Neutrophil (primary cell): ENCODE measurements at regions not wholly inside any gene's neighbourhood (a gene's known extent, or its start where the extent isn't known, plus 50 kb on each side); places are given as distances from the start of the nearest gene placed in this dataset.

Source experiments
- H3K27ac ChIP-seq: fragments of 200-600 bp; sonication (generic); 2 replicates; pipeline ENCODE4 v1.5.1; 2016; ENCODE audit warnings: mild to moderate bottlenecking, moderate library complexity
- H3K27me3 ChIP-seq: fragments of 200-600 bp; sonication (generic); 2 replicates; pipeline ENCODE4 v1.6.0; 2016; ENCODE audit warnings: mild to moderate bottlenecking
- H3K36me3 ChIP-seq: fragments of 200-600 bp; sonication (generic); 2 replicates; pipeline ENCODE4 v1.5.1; 2017
- H3K4me1 ChIP-seq, 2 experiments: fragments of 200-600 bp in 1 of 2; sonication (generic) in 1 of 2; 1 replicate in 1 of 2; 2 replicates in 1 of 2; pipeline versions ENCODE4 v1.5.1 to v1.6.1; 2013 to 2016; ENCODE audit warnings: low read depth in 1 of 2, low read length in 1 of 2, mild to moderate bottlenecking in 1 of 2, moderate library complexity in 1 of 2; ENCODE audit not compliant: control insufficient read depth in 1 of 2, insufficient read depth in 1 of 2
- H3K4me3 ChIP-seq, 2 experiments: fragments of 200-600 bp in 1 of 2; sonication (generic) in 1 of 2; 1 replicate in 1 of 2; 2 replicates in 1 of 2; pipeline ENCODE4 v1.5.1; 2013 to 2016; ENCODE audit warnings: low read depth in 1 of 2, low read length in 1 of 2, mild to moderate bottlenecking in 1 of 2, moderate library complexity in 1 of 2
- H3K9me3 ChIP-seq: fragments of 200-600 bp; sonication (generic); 2 replicates; pipeline ENCODE4 v1.5.1; 2016
- TF ChIP-seq, protein P1 (sequence below): fragments of 200-600 bp; sonication (generic); IDR thresholded peaks from 2 replicates; pipeline ENCODE4 v1.5.1; 2016; ENCODE audit warnings: antibody characterized with exemption

DNA sequence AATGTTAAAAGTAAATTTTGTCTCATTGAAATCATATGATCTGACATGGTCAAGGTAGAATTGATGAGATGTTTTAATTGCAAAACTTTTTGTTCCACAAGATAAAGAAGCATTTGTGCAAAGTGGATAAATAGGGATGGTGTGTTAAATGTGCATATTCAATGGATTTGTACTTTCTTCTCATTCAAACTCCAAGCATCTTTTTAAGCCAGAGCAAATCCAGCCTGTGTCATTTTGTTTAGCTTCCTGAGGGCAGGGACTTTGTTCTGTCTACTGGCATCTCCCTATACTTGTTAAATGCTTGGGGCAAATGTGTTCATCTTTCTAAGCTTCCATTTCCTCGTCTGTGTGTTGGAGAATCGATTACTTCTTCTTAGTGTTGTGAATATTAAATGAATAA lies 200.3 kb downstream of the SLIT2 start:
- TF ChIP-seq, protein P1, sequence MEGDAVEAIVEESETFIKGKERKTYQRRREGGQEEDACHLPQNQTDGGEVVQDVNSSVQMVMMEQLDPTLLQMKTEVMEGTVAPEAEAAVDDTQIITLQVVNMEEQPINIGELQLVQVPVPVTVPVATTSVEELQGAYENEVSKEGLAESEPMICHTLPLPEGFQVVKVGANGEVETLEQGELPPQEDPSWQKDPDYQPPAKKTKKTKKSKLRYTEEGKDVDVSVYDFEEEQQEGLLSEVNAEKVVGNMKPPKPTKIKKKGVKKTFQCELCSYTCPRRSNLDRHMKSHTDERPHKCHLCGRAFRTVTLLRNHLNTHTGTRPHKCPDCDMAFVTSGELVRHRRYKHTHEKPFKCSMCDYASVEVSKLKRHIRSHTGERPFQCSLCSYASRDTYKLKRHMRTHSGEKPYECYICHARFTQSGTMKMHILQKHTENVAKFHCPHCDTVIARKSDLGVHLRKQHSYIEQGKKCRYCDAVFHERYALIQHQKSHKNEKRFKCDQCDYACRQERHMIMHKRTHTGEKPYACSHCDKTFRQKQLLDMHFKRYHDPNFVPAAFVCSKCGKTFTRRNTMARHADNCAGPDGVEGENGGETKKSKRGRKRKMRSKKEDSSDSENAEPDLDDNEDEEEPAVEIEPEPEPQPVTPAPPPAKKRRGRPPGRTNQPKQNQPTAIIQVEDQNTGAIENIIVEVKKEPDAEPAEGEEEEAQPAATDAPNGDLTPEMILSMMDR: no peak
- no peaks in the 10 kb centered on the region for H3K36me3 ChIP-seq
- H3K9me3 ChIP-seq: no peaks in the 10 kb centered on the region
- H3K4me3 ChIP-seq: no peak overlapping the region
- H3K27me3 ChIP-seq: no peaks in the 10 kb centered on the region
- no peaks in the 10 kb centered on the region for H3K4me1 ChIP-seq
- no peak overlapping the region for H3K27ac ChIP-seq

DNA sequence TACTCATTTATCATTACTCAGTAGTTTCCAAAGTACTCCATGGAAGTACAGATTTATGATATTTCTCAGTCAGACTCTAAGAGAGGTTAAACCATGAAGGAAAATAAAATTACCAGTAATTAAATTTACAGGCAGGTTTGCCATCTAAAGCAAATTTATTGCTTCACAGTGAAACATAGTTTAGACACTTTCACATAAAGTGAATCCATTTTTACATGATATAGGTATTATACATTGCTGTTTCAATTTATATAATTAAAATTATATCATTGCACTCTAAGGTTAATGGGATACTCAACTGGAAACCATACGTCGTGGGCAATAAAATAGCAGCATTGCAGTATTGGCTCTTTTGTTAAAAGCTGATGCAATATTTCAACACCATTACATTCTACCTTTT lies 202.8 kb downstream of the SLIT2 start:
- H3K4me1 ChIP-seq: no peaks in the 10 kb centered on the region
- H3K27me3 ChIP-seq: no peaks in the 10 kb centered on the region
- no peak overlapping the region for H3K27ac ChIP-seq
- TF ChIP-seq, protein P1: no peak
- H3K36me3 ChIP-seq: no peaks in the 10 kb centered on the region
- H3K4me3 ChIP-seq: no peak overlapping the region
- H3K9me3 ChIP-seq: no peaks in the 10 kb centered on the region

- TF ChIP-seq, protein P1: no peak
- no peak overlapping the region for H3K27ac ChIP-seq
- no peak overlapping the region for H3K4me3 ChIP-seq
- no peaks in the 10 kb centered on the region for H3K36me3 ChIP-seq
- H3K9me3 ChIP-seq: no peaks in the 10 kb centered on the region
- H3K4me1 ChIP-seq: no peaks in the 10 kb centered on the region
- no peaks in the 10 kb centered on the region for H3K27me3 ChIP-seq
These were observed 204.7 kb downstream of the SLIT2 start for GRCh38 chr4:20456407-20456806.

DNA sequence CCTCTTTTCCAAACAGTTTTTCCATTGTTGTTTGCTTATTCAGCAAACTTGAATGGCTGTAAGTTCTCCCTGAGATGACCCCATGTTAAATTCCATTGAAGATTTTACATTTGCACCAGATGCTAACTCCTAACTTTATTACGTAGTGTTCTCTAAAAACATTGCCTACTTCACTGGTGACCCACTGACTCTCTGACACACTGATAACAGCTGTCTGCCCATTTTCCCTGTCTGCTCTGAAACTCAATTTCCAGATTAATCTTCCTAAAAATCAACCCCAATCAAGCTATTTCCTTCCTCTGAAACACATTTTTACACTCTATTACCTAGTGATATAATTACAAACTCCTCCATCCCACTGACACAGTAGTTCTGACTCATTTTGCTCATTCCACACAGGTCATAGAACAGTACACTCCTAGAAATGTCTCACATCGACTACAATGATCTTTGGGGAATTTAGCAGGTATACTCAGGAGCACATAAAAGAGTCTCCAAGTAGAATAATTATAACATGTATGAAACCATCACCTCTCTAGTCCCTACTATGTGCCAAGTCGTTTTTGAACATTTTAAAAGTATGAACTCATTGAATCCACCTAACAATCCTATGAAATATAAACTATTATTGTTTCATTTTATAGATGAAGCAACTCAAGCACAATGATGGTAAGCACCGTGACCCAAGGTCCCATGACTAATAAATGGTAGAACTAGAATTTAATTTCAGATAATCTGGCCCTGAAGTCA lies 210.9 kb downstream of the SLIT2 start:
- Histone ChIP-seq H3K4me1 (no peaks in the 10 kb centered on the region), H3K27ac (no peak overlapping the region), H3K4me3 (no peak overlapping the region), H3K27me3 (no peaks in the 10 kb centered on the region), H3K9me3 (no peaks in the 10 kb centered on the region), H3K36me3 (no peaks in the 10 kb centered on the region)
- TF ChIP-seq, protein P1: no peak

GRCh38 chr4:20463176-20463430 lies 211.4 kb downstream of the SLIT2 start:
- TF ChIP-seq, protein P1: no peak
- Histone ChIP-seq H3K36me3 (no peaks in the 10 kb centered on the region), H3K27ac (no peak overlapping the region), H3K9me3 (no peaks in the 10 kb centered on the region), H3K4me1 (no peaks in the 10 kb centered on the region), H3K4me3 (no peak overlapping the region), H3K27me3 (no peaks in the 10 kb centered on the region)

DNA sequence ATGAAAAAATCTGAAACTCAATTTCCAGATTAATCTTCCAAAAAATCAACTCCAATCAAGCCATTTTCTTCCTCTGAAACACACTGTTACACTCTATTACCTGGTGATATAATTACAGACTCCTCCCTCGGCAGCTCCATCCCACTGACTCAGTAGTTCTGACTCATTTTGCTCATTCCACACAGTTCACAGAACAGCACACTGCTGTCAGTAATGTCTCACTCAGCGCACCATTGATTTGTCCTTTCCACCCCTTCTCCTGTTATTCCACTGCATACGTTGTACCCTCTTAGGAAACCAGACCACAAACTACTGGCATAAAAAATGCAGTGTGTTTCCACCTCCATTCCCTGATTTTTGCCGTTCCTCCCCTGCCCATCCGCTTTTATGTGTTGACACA lies 212.7 kb downstream of the SLIT2 start:
- no peaks in the 10 kb centered on the region for H3K9me3 ChIP-seq
- TF ChIP-seq, protein P1: no peak
- no peaks in the 10 kb centered on the region for H3K36me3 ChIP-seq
- H3K4me1 ChIP-seq: no peaks in the 10 kb centered on the region
- H3K27ac ChIP-seq: no peak overlapping the region
- H3K4me3 ChIP-seq: no peak overlapping the region
- no peaks in the 10 kb centered on the region for H3K27me3 ChIP-seq
